ES-I3 (cell line): ENCODE measurements at regions not wholly inside any gene's neighbourhood (a gene's known extent, or its start where the extent isn't known, plus 50 kb on each side); places are given as distances from the start of the nearest gene placed in this dataset.
"Not testable (repeated sequence)": the region's sequence is repeated elsewhere in the genome, so short reads cannot be mapped to it uniquely, and the experiment has no call there.

Source experiments
- H3K36me3 ChIP-seq: 2 replicates; pipeline ENCODE4 v1.6.1; 2013; ENCODE audit warnings: mild to moderate bottlenecking, low read length, control low read depth, moderate library complexity; ENCODE audit not compliant: insufficient read depth
- H3K4me1 ChIP-seq: 2 replicates; pipeline ENCODE4 v1.6.1; 2013; ENCODE audit warnings: mild to moderate bottlenecking, control low read depth, low read length; ENCODE audit not compliant: insufficient read depth
- H3K9ac ChIP-seq: 2 replicates; pipeline ENCODE4 v1.6.1; 2013; ENCODE audit warnings: low read depth, mild to moderate bottlenecking, low read length, moderate library complexity
- H3K9me3 ChIP-seq: 2 replicates; pipeline ENCODE4 v1.6.1; 2013; ENCODE audit warnings: mild to moderate bottlenecking, low read length, moderate library complexity; ENCODE audit not compliant: control insufficient read depth, insufficient read depth

GRCh38 chr16:54879681-54880080, 51.0 kb upstream of the IRX5 start:
- no peaks in the 10 kb centered on the region for H3K36me3 ChIP-seq
- H3K4me1 ChIP-seq, result peaks cover 12% of the 10 kb centered on the region
- no peak overlapping the region for H3K9ac ChIP-seq
- no peaks in the 10 kb centered on the region; the same call in 1 of the 2 replicates for H3K9me3 ChIP-seq

- Histone ChIP-seq H3K9ac (no peak overlapping the region), H3K4me1 (peaks cover 12% of the 10 kb centered on the region), H3K36me3 (no peaks in the 10 kb centered on the region), H3K9me3 (no peaks in the 10 kb centered on the region)
Measured at GRCh38 chr16:54878301-54878700, 52.4 kb upstream of the IRX5 start.

- H3K36me3 ChIP-seq, result no peaks in the 10 kb centered on the region
- H3K4me1 ChIP-seq, result peaks cover 12% of the 10 kb centered on the region
- H3K9ac ChIP-seq, result no peak overlapping the region
- no peaks in the 10 kb centered on the region for H3K9me3 ChIP-seq
Measured at GRCh38 chr16:54875443-54875842, 55.2 kb upstream of the IRX5 start.

- not testable (repeated sequence) for H3K9ac ChIP-seq, H3K36me3 ChIP-seq, H3K9me3 ChIP-seq
- peaks cover 12% of the 10 kb centered on the region for H3K4me1 ChIP-seq
Measured at GRCh38 chr16:54873716-54874373, 56.8 kb upstream of the IRX5 start.

GRCh38 chr16:54873071-54873470, 57.6 kb upstream of the IRX5 start:
- Histone ChIP-seq H3K4me1 (peaks cover 12% of the 10 kb centered on the region), H3K9me3 (peaks cover 3% of the 10 kb centered on the region; the same call in 1 of the 2 replicates), H3K9ac (no peak overlapping the region), H3K36me3 (no peaks in the 10 kb centered on the region)

GRCh38 chr16:54870151-54870550, 60.5 kb upstream of the IRX5 start:
- Histone ChIP-seq H3K4me1 (no peaks in the 10 kb centered on the region), H3K9ac (no peak overlapping the region), H3K36me3 (no peaks in the 10 kb centered on the region)

GRCh38 chr16:54867302-54867832, 63.3 kb upstream of the IRX5 start:
- peaks cover 10% of the 10 kb centered on the region; the same call in 1 of the 2 replicates for H3K9me3 ChIP-seq
- no peaks in the 10 kb centered on the region for H3K4me1 ChIP-seq
- no peaks in the 10 kb centered on the region for H3K36me3 ChIP-seq
- no peak overlapping the region for H3K9ac ChIP-seq

More at GRCh38 chr16:54870151-54870550, 60.5 kb upstream of the IRX5 start:
- peaks cover 10% of the 10 kb centered on the region; the same call in 1 of the 2 replicates for H3K9me3 ChIP-seq

GRCh38 chr16:54862529-54862928, 68.1 kb upstream of the IRX5 start:
- no peak overlapping the region for H3K9ac ChIP-seq
- H3K9me3 ChIP-seq, result 0 out of 2 replicates have a peak, but pooled peaks cover 4% of the 10 kb centered on the region
- no peaks in the 10 kb centered on the region for H3K4me1 ChIP-seq
- H3K36me3 ChIP-seq, result no peaks in the 10 kb centered on the region

- Histone ChIP-seq H3K36me3 (no peaks in the 10 kb centered on the region), H3K4me1 (no peaks in the 10 kb centered on the region), H3K9me3 (no peaks in the 10 kb centered on the region; the same call in 1 of the 2 replicates), H3K9ac (no peak overlapping the region)
Measured at GRCh38 chr16:54856871-54857270, 73.8 kb upstream of the IRX5 start.

- Histone ChIP-seq H3K4me1 (no peaks in the 10 kb centered on the region), H3K9ac (no peak overlapping the region), H3K36me3 (no peaks in the 10 kb centered on the region), H3K9me3 (peaks cover 7% of the 10 kb centered on the region; the same call in 1 of the 2 replicates)
Measured at GRCh38 chr16:54847609-54848008, 83.1 kb upstream of the IRX5 start.

GRCh38 chr16:54847207-54847606, 83.5 kb upstream of the IRX5 start:
- Histone ChIP-seq H3K9me3 (peaks cover 7% of the 10 kb centered on the region; the same call in 1 of the 2 replicates), H3K36me3 (no peaks in the 10 kb centered on the region), H3K9ac (no peak overlapping the region), H3K4me1 (no peaks in the 10 kb centered on the region)

GRCh38 chr16:54846766-54847165, 83.9 kb upstream of the IRX5 start:
- Histone ChIP-seq H3K36me3 (no peaks in the 10 kb centered on the region), H3K9ac (no peak overlapping the region), H3K4me1 (no peaks in the 10 kb centered on the region), H3K9me3 (peaks cover 7% of the 10 kb centered on the region; the same call in 1 of the 2 replicates)

GRCh38 chr16:54843424-54843750, 87.3 kb upstream of the IRX5 start:
- H3K4me1 ChIP-seq, result no peaks in the 10 kb centered on the region
- no peak overlapping the region for H3K9ac ChIP-seq
- peaks cover 7% of the 10 kb centered on the region; the same call in 1 of the 2 replicates for H3K9me3 ChIP-seq
- H3K36me3 ChIP-seq, result no peaks in the 10 kb centered on the region

GRCh38 chr16:54842743-54843423, 87.8 kb upstream of the IRX5 start:
- H3K9ac ChIP-seq, result no peak overlapping the region
- peaks cover 7% of the 10 kb centered on the region; the same call in 1 of the 2 replicates for H3K9me3 ChIP-seq
- H3K36me3 ChIP-seq, result no peaks in the 10 kb centered on the region
- no peaks in the 10 kb centered on the region for H3K4me1 ChIP-seq

GRCh38 chr16:54829691-54830090, 101.0 kb upstream of the IRX5 start:
- no peaks in the 10 kb centered on the region; the same call in 1 of the 2 replicates for H3K9me3 ChIP-seq
- H3K4me1 ChIP-seq, result no peaks in the 10 kb centered on the region
- H3K9ac ChIP-seq, result no peak overlapping the region
- H3K36me3 ChIP-seq, result no peaks in the 10 kb centered on the region
